NCI-H82 (cell line): ENCODE measurements at regions not wholly inside any gene's neighbourhood (a gene's known extent, or its start where the extent isn't known, plus 50 kb on each side); places are given as distances from the start of the nearest gene placed in this dataset.

Experiments used
- DNase-seq: peaks from one replicate; lab custom pipeline; 2025; lab: John Stamatoyannopoulos, UW

GRCh38 chr20:46811224-46812084, 83.2 kb upstream of the EYA2 start:
- peak; percentile 96 for DNase-seq

GRCh38 chr20:46814366-46815232, 80.0 kb upstream of the EYA2 start:
- peak; percentile 86 for DNase-seq

- no peak for DNase-seq
Measured at GRCh38 chr20:46816097-46816496, 78.5 kb upstream of the EYA2 start.

DNA sequence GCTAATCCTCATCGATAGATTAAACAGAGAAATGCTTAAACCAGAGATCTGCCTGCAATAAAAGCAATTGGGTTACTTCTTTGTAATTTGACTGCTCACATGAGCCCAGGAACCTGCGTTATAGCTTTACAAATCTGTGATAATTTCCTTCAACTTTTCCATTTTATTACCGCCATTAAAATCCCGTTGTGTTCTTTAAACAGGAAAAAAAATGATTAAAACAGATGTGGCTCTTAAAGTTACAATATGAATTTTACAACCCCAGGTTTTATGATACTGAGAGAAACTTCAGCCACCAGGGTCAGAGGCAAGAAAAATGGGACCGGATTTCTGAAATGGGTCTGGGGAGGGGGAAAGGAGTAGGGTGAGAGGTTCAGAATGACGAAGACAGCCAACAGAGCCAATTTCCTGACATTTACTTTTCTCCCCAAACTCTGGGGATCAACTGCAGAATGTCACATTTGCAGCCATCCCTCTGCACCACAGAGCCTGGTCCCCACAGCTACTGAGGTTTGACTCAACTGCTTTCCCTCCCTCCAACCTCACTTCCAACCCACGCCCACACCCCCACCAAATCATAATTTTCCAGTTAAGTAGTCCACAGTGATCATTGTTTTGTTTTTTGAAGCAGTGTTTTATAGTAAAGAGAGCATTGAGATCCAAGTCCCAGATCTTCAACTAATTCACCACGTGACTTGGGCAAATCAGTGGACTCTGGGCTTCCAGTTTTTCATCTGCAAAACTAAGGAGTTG, 77.6 kb upstream of the EYA2 start:
- DNase-seq: no peak

DNA sequence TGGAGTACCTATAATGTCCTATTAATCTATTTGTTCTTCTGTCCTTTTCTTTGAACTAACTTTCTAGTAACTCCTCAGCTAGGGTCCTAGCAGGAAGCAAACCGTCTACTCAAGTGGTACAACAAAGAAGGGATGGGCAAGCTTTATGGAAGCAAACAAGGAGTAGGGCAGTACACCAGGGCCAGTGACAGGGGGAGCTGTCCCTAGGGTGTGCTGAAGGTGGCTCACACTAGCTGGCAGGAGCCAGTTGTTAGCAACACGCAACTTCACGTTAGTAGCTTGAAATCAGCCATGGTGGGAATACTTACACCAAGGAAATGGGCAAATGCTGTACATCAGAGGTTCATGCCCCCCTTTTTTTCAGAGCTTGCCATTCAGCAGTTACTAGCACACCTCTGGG, 74.0 kb upstream of the EYA2 start:
- DNase-seq: peak; percentile 41

- no peak for DNase-seq
Measured at GRCh38 chr20:46823271-46823751, 71.3 kb upstream of the EYA2 start.

GRCh38 chr20:46823753-46824152, 70.9 kb upstream of the EYA2 start:
- no peak for DNase-seq

- peak; percentile 11 for DNase-seq
Measured at GRCh38 chr20:46826343-46826984, 68.2 kb upstream of the EYA2 start.

- no peak for DNase-seq
Measured at GRCh38 chr20:46827718-46828458, 66.8 kb upstream of the EYA2 start.

GRCh38 chr20:46828471-46828870, 66.2 kb upstream of the EYA2 start:
- DNase-seq: no peak

- DNase-seq: no peak
Measured at GRCh38 chr20:46830886-46831632, 63.6 kb upstream of the EYA2 start.

DNA sequence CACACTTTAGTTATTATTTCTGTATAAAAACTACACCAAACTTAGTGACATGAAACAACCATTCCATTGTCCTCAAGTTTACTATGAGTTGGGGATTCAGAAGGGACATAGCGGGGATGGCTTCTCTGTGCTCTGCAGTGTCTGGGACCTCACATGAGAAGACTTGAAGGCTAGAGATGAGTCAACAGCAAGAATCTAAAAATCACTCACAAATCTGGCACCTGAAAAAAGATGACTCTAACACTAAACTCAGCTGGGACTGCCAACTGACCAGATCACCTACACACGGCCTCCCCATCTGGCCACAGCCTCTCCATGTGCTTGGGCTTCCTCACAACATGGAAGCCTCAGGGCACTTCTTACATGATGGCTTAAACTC, 63.0 kb upstream of the EYA2 start:
- DNase-seq: no peak

DNA sequence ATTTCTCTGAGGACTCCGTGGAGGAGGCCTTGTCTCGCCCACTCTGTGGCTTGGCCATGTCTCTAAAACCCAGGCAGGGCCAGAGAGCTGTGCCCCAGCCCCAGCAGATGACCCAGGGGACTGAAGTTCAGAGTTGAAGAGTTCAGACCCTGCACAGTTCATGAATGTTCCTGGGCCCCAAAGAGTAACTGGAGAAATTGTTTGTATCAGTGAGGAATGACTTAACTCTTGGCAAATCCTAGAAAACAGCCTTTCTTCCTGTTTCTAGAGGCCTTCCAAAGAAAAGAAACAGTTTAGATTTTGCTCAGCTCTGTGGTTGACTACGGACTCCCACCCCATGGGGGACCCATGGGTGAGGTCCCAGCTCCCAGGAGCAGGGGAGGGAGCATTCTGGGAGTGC, 62.1 kb upstream of the EYA2 start:
- no peak for DNase-seq

- DNase-seq: no peak
Measured at GRCh38 chr20:46833360-46833759, 61.3 kb upstream of the EYA2 start.

DNA sequence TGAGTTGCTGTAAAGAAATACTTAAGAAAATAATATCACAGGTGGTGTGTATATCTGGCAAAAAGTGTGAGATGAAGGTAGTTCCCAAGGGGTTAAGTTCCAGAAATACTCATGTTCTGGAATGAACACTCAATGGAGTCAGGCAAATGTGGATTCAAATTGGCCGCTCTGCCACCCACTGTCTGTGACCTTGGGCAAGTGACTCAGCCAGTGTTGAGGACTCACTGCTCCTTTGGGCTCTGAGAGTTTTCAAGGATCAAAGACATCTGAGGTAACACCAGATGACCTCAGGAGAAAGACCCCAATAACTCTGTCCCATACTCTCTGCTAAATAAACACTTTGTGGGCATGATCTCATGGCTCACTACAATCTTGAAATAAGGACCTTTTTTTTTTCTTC, 59.2 kb upstream of the EYA2 start:
- DNase-seq: no peak

- DNase-seq: peak; percentile 74
Measured at GRCh38 chr20:46837083-46837482, 57.6 kb upstream of the EYA2 start.

- peak; percentile 19 for DNase-seq
Measured at GRCh38 chr20:46838011-46838410, 56.6 kb upstream of the EYA2 start.

DNA sequence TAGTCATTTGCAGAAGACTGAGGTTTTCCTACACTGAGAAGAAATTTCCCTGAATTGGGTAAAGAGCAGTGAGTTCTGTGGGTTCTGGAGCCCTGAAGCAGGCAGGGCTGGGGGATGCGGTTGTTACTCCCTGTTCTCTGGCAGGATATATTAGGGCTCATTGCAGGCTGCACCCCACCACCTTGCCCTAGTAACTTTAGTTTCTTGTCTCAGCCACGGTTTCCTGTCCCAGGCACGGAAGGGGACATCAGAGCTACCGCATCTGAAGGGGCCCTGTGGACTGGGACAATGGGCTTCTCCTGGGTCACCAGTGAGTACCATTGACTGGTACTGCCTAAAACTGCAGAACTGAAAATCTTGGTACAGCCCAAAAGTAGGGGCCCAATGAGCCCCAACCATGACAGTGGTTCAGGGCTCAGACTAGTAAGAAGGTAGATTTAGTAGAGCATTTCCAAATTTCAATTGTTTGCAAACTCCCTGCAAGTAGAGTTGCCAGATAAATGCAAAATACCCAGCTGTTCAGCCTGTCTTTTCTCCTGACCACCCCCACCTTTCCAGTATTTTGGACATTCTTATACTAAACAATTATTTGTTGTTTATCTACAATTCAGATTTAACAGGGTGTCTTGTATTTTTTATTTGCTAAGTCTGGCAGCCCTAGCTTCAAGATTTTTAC, 54.5 kb upstream of the EYA2 start:
- no peak for DNase-seq
